GM12891 (cell line): ENCODE measurements at regions not wholly inside any gene's neighbourhood (a gene's known extent, or its start where the extent isn't known, plus 50 kb on each side); places are given as distances from the start of the nearest gene placed in this dataset.
"Not testable (repeated sequence)": the region's sequence is repeated elsewhere in the genome, so short reads cannot be mapped to it uniquely, and the experiment has no call there.

Source experiments
- DNase-seq: peaks from one replicate; pipeline ENCODE4 v3.0.0; 2011; ENCODE audit warnings: low spot score; ENCODE audit not compliant: insufficient read length
- FAIRE-seq: peaks from 2 replicates; lab custom pipeline; 2011; peaks lifted over from hg19 to GRCh38; lab: Jason Lieb, UNC
- PAX5 ChIP-seq: IDR thresholded peaks from 2 replicates; pipeline ENCODE4 v1.6.1; 2011; ENCODE audit warnings: low read length, moderate library complexity, mild to moderate bottlenecking; ENCODE audit not compliant: insufficient read depth, severe bottlenecking
- POLR2A ChIP-seq: IDR thresholded peaks from 2 replicates; pipeline ENCODE4 v1.6.1; 2011; ENCODE audit warnings: low read depth, low read length, control low read depth
- POLR2AphosphoS5 ChIP-seq: IDR thresholded peaks from 2 replicates; pipeline ENCODE4 v1.6.1; 2011; ENCODE audit warnings: low read depth, low read length, control low read depth
- POU2F2 ChIP-seq: IDR thresholded peaks from 2 replicates; pipeline ENCODE4 v1.6.1; 2011; ENCODE audit warnings: low read depth, mild to moderate bottlenecking, control low read depth, low read length, moderate library complexity
- SPI1 ChIP-seq: IDR thresholded peaks from 2 replicates; pipeline ENCODE4 v1.6.1; 2011; ENCODE audit warnings: low read depth, low read length, control low read depth
- TAF1 ChIP-seq: IDR thresholded peaks from 2 replicates; pipeline ENCODE4 v1.6.1; 2011; ENCODE audit warnings: low read depth, low read length, control low read depth

DNA sequence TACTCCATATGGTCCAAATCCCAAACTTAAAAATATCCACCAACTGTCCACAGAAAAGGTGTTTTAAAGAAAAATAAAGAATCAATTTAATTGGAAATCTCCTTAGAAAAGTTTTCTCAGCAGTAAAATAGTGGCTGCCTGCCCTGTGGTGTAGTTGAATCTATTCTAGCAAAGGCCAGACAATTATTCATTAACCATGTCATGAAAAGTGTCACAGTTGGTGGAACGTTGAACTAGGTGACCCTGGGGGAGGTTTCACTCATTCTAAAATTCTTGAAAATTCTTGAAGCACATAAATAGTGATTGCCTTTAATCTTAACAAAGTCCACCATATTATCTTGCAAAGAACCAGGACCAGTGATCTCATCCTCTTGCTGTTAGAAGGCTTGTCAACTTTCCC lies 78.4 kb upstream of the GZMB start:
- no peak for DNase-seq
- no peak for FAIRE-seq
- TF ChIP-seq POLR2A (no peak), TAF1 (no peak), PAX5 (no peak), SPI1 (no peak), POLR2AphosphoS5 (no peak), POU2F2 (no peak)

DNA sequence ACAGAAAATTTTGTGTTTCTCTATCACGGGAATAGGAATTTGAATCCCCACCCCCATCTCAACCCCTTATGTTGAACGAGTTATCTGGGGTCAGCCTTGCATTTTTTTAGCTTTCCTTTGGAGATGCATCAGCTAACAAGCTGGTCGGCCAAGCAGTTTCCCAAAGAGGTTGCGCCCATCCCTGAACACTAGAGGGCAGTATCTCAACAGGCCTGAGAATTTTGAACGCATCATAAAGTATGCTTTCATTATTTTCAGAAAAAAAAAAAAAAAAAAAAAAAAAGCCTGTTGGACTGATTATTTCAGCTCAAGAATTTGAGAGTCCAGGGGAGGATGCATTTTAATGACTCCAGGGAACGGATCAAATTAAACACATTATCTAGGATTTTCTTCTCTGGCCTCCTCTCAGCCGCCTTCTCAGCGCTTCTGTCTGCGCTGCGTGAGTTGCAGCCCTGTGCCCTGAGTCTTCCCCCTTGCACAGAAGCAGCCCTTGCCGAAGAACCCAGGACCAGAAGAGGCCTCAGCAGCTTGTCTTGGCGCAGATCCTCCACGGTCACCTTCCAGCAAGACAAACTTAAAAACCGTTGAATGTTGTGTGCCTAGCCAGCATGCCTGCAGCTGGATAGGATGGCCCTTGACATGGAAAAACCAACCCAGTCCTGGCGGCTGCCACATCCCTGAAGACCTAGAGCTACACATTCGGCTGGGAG lies 76.6 kb upstream of the GZMB start:
- TF ChIP-seq TAF1 (no peak), SPI1 (no peak), POU2F2 (no peak), POLR2AphosphoS5 (no peak), POLR2A (no peak), PAX5 (no peak)
- no peak for DNase-seq
- FAIRE-seq = peak; percentile 45

DNA sequence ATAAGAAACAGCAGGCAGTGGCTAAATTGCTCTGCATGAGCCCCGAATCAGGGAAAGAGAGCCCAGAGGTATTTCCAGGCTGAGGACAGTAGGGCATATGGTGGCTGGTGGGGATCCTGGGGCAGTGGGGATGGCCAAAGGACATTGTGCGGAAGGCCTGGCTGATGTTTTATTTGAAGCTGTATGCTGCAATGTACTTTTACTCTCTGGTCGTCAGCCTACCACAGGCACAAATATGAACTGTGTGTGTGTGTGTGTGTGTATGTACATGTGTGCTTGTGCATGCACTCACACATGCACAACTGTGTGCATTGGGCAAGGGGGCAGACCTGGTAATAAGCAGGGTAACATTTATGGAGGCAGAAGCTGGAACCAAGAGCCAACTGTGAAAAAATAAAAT lies 74.7 kb upstream of the GZMB start:
- no peak for FAIRE-seq
- no peak for DNase-seq
- TF ChIP-seq POLR2AphosphoS5 (no peak), POLR2A (no peak), PAX5 (no peak), POU2F2 (no peak), TAF1 (no peak), SPI1 (no peak)

DNA sequence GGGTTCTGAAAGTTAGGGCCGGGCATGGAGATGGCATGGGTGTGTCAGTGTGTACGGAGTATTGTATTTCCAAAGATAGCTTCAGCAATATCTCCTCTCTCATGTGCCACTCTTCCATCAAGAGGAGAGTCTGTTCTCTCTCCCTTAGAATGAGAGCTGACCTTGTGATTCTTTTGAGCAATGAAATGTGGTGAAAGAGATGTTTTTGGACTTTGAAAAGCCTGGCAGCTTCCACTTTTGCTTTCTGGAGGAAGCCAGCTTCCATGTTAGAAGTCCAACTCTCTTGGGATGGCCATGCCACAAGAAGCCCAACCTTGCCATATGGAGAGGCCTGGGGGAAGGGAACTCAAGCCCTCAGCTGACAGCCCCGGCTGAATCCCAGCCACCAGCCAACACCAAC lies 72.4 kb upstream of the GZMB start:
- TF ChIP-seq TAF1 = no peak
- TF ChIP-seq POLR2AphosphoS5 = no peak
- TF ChIP-seq POLR2A = no peak
- TF ChIP-seq PAX5 = no peak
- TF ChIP-seq SPI1 = no peak
- TF ChIP-seq POU2F2 = no peak
- DNase-seq (no peak), FAIRE-seq (no peak)

DNA sequence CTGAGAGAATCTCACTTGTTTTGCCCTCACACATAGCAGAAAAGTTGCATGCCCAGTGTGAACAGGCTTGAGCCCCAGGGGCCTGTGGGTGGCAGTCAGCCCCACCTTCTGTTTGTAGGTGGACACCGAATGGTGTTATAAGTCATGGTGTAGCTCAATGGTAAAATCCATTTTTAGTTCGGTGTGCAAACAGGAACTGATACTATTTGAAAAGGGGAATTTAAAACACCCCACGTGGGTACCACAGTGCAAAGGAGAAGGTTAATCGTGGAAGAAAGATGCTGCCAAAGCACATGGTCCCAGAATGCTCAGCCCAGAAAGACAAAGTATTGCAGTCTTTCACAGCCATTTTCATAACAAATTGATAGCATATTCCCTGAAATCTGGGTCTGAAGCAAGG lies 71.8 kb upstream of the GZMB start:
- DNase-seq = peak; percentile 30
- TF ChIP-seq POLR2A (no peak), PAX5 (no peak), POU2F2 (no peak), SPI1 (peak; percentile 94), TAF1 (no peak), POLR2AphosphoS5 (no peak)
- FAIRE-seq = peak; percentile 92

DNA sequence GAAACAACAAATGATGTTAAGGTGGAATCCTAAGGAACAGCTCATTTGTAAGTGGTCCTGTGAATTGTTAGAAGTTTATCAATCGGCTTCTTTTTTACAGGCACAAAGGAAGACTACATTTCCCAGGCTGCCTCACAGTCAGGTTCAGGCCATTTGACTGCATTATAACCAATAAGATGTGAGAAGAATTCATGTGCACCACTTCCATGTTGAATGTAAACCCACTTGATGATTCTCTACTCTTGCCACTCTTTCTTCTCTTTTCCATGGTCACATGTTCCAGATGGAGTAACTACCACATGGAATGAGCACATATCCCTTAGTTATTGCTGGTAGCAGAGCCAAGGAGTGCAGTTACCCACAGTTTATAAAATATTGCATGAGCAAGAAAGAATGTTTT lies 67.1 kb upstream of the GZMB start:
- DNase-seq (no peak), FAIRE-seq (peak; percentile 55)
- TF ChIP-seq POLR2A (no peak), POU2F2 (no peak), PAX5 (no peak), POLR2AphosphoS5 (no peak), SPI1 (no peak), TAF1 (no peak)

DNA sequence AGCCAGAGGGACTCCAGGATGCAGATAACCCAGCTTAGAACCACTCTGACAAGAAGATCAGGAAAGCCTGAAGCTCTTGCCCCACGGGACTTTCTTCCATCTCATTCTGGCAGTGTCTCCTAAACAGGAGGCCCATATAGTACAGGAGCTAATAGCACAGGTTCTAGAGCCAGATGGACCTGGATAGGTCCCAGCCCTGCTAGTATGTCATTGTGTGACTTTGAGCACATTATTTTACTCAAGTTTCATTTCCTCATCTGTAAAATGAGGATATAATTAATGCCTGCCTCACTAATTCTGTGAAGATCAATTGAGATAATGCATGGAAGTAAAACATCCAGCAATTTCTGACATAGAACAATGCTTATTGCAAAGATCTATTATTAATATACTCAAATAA lies 66.5 kb upstream of the GZMB start:
- FAIRE-seq (peak; percentile 28), DNase-seq (no peak)
- TF ChIP-seq TAF1 (no peak), POLR2AphosphoS5 (no peak), SPI1 (peak; percentile 84), POU2F2 (no peak), POLR2A (no peak), PAX5 (no peak)

DNA sequence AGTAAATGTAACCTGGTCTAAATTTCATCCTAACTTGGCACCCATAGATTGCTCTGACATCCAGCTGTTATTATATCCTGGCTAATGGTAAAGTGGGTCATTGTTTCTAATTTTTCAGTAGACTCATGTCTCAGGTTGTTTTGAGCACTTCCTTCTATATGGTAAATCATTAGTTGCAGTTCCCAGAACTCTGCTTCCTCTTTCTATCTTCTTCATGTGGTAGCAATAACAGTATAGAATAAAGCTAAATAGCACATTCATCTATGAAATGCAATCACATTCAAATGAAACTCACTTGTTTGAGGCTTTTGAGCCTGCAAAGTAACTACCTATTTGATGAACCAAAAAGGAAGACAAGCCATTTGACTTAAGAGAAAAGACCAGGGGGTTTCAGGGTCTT lies 65.1 kb upstream of the GZMB start:
- no peak for DNase-seq
- FAIRE-seq = no peak
- TF ChIP-seq SPI1 (peak; percentile 76), PAX5 (no peak), TAF1 (no peak)

DNA sequence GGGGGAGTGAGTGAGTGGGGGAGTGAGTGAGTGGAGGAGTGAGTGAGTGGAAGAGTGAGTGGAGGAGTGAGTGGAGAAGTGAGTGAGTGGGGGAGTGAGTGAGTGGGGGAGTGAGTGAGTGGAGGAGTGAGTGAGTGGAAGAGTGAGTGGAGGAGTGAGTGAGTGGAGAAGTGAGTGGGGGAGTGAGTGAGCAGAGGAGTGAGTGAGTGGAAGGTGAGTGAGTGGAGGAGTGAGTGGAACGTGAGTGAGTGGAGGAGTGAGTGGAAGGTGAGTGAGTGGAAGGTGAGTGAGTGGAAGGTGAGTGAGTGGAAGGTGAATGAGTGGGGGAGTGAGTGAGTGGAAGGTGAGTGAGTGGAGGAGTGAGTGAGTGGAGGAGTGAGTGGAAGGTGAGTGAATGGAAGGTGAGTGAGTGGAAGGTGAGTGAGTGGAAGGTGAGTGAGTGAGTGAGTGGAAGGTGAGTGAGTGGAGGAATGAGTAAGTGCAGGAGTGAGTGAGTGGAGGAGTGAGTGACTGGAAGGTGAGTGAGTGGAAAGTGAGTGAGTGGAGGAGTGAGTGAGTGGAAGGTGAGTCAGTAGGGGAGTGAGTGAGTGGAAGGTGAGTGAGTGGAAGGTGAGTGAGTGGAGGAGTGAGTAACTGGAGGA lies 62.4 kb upstream of the GZMB start:
- not testable (repeated sequence) for FAIRE-seq, DNase-seq
